ENCODE measurements at regions not wholly inside any gene's neighbourhood (a gene's known extent, or its start where the extent isn't known, plus 50 kb on each side); places are given as distances from the start of the nearest gene placed in this dataset.
"Not testable (repeated sequence)": the region's sequence is repeated elsewhere in the genome, so short reads cannot be mapped to it uniquely, and the experiment has no call there.

DNA sequence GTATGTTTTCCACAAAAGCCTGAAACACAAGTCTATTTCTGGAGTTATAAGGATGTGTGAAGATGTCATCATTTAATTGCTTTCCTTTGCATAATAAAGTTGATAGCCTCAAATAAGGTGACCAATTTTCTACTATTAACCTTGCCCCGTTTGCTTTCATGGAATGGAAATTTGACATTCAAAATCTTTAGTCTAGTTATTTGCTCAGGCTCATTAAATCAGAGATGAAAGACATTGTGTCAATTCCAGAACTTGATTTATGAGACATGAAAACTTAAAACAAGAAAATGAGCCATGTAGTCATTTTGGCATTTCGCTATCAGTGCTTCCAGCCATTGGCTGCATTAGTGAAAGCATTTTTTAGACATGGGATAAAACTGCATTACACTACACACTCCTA is 91.5 kb upstream of the ZSWIM2 start:
- Histone ChIP-seq H3K27ac (no peak overlapping the region), H3K4me1 (no peaks in the 10 kb centered on the region), H3K36me3 (no peaks in the 10 kb centered on the region), H3K27me3 (no peaks in the 10 kb centered on the region), H3K4me3 (no peak overlapping the region), H3K9me3 (no peaks in the 10 kb centered on the region)
- DNase-seq (ENCODE audit: low spot score in 2 of 2): no peak
- TF ChIP-seq POLR2A (IDR thresholded peaks at IDR 0.05) (no peak), EP300 (IDR thresholded peaks at IDR 0.05) (no peak)
- TF ChIP-seq, protein P1, sequence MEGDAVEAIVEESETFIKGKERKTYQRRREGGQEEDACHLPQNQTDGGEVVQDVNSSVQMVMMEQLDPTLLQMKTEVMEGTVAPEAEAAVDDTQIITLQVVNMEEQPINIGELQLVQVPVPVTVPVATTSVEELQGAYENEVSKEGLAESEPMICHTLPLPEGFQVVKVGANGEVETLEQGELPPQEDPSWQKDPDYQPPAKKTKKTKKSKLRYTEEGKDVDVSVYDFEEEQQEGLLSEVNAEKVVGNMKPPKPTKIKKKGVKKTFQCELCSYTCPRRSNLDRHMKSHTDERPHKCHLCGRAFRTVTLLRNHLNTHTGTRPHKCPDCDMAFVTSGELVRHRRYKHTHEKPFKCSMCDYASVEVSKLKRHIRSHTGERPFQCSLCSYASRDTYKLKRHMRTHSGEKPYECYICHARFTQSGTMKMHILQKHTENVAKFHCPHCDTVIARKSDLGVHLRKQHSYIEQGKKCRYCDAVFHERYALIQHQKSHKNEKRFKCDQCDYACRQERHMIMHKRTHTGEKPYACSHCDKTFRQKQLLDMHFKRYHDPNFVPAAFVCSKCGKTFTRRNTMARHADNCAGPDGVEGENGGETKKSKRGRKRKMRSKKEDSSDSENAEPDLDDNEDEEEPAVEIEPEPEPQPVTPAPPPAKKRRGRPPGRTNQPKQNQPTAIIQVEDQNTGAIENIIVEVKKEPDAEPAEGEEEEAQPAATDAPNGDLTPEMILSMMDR (IDR thresholded peaks at IDR 0.05): no peak
- WGBS, 2 donors: 75 to 82% methylated on average over 2 of the region's 2 CpGs

DNA sequence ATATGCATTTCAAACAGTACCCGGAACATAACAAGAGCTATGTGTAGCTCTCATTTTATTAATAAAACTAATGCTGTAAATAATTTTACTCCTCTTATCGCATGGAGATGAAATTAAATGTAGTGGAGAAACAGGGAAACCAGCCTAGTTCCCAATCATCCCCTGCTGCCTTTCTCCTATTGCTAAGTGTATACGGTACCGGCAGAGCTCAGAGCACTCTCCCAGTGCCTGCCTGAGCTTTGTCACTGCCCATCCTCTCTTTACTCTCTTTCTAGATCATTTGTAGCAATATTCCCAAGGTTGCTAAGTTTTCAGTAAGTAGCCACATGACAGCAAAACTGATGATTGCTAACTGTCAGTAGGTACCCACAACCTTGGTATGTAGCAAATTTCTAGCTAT is 85.5 kb upstream of the ZSWIM2 start:
- H3K27me3 ChIP-seq: no peaks in the 10 kb centered on the region
- no peaks in the 10 kb centered on the region for H3K36me3 ChIP-seq
- H3K9me3 ChIP-seq: no peaks in the 10 kb centered on the region
- H3K27ac ChIP-seq: no peak overlapping the region
- WGBS, 2 donors: 83 to 92% methylated on average over 4 of the region's 4 CpGs
- TF ChIP-seq POLR2A (IDR thresholded peaks at IDR 0.05) (no peak), EP300 (IDR thresholded peaks at IDR 0.05) (no peak)
- TF ChIP-seq, protein P1 (IDR thresholded peaks at IDR 0.05): no peak
- H3K4me3 ChIP-seq: no peak overlapping the region
- no peaks in the 10 kb centered on the region for H3K4me1 ChIP-seq
- no peak for DNase-seq (ENCODE audit: low spot score in 2 of 2)

DNA sequence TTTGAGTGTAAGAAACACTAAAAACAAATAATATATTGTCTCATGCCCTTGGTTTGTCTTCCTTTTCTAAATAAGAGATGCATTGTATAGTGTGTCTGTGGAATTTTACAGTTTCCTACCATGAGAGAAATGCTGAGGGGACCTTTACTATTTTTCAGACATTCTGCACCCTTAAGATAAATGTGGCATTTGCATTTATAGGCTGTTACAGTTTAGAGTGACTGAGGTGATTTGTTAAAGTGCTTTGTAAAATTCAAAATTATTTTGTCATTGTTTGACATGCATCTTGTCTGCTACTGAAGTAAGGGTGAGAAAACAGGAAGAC is 78.9 kb upstream of the ZSWIM2 start:
- Histone ChIP-seq H3K4me1 (no peaks in the 10 kb centered on the region), H3K27me3 (no peaks in the 10 kb centered on the region), H3K27ac (no peak overlapping the region), H3K9me3 (no peaks in the 10 kb centered on the region), H3K4me3 (no peak overlapping the region), H3K36me3 (no peaks in the 10 kb centered on the region)
- no peak for DNase-seq (ENCODE audit: low spot score in 2 of 2)
- TF ChIP-seq POLR2A (IDR thresholded peaks at IDR 0.05) (no peak), EP300 (IDR thresholded peaks at IDR 0.05) (no peak)
- TF ChIP-seq, protein P1 (IDR thresholded peaks at IDR 0.05): no peak

DNA sequence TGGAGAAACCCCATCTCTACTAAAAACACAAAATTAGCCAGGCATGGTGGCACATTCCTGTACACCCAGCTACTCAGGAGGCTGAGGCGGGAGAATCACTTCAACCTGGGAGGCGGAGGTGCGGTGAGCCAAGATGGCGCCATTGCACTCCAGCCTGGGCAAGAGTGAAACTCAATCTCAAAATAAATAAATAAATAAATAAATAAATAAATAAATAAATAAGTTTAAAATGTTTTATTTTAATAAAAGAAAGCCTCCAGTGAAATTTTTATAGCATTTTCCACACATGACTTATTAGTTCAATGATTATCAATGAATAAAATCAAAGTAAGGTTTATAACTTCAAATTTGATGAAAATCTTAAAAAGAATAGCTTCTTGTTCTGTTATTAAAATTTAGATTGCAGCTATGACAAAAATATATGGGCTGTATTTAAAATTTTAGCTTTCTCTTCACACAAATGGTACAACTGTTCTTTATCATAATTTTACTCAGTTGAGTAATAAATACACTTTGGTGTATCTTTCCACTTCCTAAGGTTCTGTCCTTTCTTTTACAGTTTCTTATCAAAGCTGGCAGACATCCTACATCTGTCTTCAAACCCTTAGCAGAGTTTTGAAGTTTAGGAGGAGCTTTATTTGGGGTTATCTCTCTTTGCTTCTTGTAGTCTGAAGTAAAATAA is 78.4 kb upstream of the ZSWIM2 start:
- H3K4me3 ChIP-seq: no peak overlapping the region
- no peaks in the 10 kb centered on the region for H3K36me3 ChIP-seq
- 96 to 98% methylated on average over 4 of the region's 4 CpGs for WGBS, 2 donors
- no peaks in the 10 kb centered on the region for H3K27me3 ChIP-seq
- TF ChIP-seq, protein P1 (IDR thresholded peaks at IDR 0.05): no peak
- TF ChIP-seq EP300 (IDR thresholded peaks at IDR 0.05) (no peak), POLR2A (IDR thresholded peaks at IDR 0.05) (no peak)
- H3K9me3 ChIP-seq: no peaks in the 10 kb centered on the region
- no peaks in the 10 kb centered on the region for H3K4me1 ChIP-seq
- DNase-seq (ENCODE audit: low spot score in 2 of 2): no peak
- H3K27ac ChIP-seq: no peak overlapping the region

DNA sequence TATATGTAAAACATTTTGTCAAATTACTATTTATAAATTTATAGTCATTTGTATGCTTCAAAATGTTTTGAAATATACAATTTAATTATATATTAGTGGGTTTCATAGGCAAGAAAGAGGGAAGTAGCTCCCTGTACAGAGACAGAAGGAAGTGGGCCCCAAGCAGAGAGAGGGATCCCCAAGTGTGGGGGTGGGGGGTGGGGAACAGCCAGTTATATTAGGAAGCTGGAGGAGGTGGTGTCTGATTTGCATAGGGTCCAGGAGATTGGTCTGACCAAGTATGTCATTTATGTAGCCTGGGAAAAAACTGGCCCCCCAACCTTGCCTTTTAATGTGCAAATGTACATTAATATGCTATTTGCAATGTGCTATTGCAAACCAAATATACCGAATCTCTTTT is 76.5 kb upstream of the ZSWIM2 start:
- no peaks in the 10 kb centered on the region for H3K36me3 ChIP-seq
- WGBS, 2 donors: 44 to 96% methylated on average over 1 of the region's 1 CpG

DNA sequence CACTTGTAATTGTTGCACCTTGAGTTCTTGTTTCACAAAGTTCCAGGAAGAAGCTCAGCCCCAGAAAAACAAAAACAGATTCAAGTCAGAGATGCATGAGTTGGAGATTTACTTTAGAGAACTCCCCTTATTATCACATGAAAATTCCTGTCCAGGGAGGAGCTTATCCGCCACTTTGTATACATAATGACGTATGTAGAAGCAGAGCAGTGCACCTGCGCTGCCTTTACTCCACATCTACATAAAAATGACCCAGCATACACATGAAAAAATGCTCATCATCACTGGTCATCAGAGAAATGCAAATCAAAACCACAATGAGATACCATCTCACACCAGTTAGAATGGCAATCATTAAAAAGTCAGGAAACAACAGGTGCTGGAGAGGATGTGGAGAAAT is 73.3 kb upstream of the ZSWIM2 start:
- WGBS, 2 donors: 96 to 98% methylated on average over 3 of the region's 3 CpGs
- not testable (repeated sequence) for H3K4me3 ChIP-seq; H3K36me3 ChIP-seq; H3K9me3 ChIP-seq; H3K27ac ChIP-seq; H3K27me3 ChIP-seq; DNase-seq (ENCODE audit: low spot score in 2 of 2); H3K4me1 ChIP-seq

More for the DNA sequence above, 76.5 kb upstream of the ZSWIM2 start:
- Histone ChIP-seq H3K4me3 (no peak overlapping the region), H3K9me3 (no peaks in the 10 kb centered on the region), H3K27me3 (no peaks in the 10 kb centered on the region), H3K27ac (no peak overlapping the region), H3K4me1 (no peaks in the 10 kb centered on the region)
- TF ChIP-seq, protein P1 (IDR thresholded peaks at IDR 0.05): no peak
- TF ChIP-seq EP300 (IDR thresholded peaks at IDR 0.05): no peak
- no peak for TF ChIP-seq POLR2A (IDR thresholded peaks at IDR 0.05)
- no peak for DNase-seq (ENCODE audit: low spot score in 2 of 2)

Measured in tibial nerve (tissue), 4 donors.